ENCODE measurements at regions not wholly inside any gene's neighbourhood (a gene's known extent, or its start where the extent isn't known, plus 50 kb on each side); places are given as distances from the start of the nearest gene placed in this dataset.
"Not testable (repeated sequence)": the region's sequence is repeated elsewhere in the genome, so short reads cannot be mapped to it uniquely, and the experiment has no call there.

GRCh38 chr2:173711816-173712215 lies 253.4 kb downstream of the SP3 start:
- DNase-seq (ENCODE audit: extremely low read depth, low read depth, low spot score), result no peak

DNA sequence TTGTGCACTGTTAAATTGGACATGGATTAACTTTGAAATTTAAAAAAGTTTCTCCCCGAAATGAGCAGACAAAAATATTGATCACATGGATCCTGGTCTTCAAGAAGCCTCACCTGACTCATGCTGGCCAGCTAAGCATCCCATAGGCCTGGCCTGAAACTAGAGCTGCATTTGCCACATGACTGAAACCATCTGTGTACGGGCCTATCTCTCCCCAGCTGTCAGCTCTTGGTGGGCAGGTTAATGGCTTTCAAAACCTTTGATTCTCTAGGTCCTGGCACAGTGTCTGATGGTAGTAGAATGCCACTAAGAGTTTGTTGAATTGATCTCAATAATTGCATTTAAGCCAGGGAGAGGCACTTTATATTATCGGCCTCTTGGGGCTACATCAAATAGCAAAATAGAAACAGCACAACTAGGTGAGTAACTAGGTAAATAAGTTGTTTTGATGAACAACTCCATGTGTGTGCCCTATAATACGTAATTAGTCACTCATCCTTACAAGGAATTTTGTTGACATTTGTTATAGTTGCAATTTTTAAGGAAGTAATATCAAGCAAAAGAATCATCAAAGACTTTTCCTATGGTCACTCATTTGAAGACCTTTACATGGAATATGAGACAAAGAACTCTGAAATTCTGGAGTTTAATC lies 251.1 kb downstream of the SP3 start:
- no peak for DNase-seq (ENCODE audit: extremely low read depth, low read depth, low spot score)

GRCh38 chr2:173715441-173715840 lies 249.7 kb downstream of the SP3 start:
- no peak for DNase-seq (ENCODE audit: extremely low read depth, low read depth, low spot score)

- no peak for DNase-seq (ENCODE audit: extremely low read depth, low read depth, low spot score)
These were observed 248.6 kb downstream of the SP3 start for GRCh38 chr2:173716458-173717052.

GRCh38 chr2:173719471-173719870 lies 245.7 kb downstream of the SP3 start:
- no peak for DNase-seq (ENCODE audit: extremely low read depth, low read depth, low spot score)

GRCh38 chr2:173720306-173720705 lies 244.9 kb downstream of the SP3 start:
- DNase-seq (ENCODE audit: extremely low read depth, low read depth, low spot score), result no peak

DNA sequence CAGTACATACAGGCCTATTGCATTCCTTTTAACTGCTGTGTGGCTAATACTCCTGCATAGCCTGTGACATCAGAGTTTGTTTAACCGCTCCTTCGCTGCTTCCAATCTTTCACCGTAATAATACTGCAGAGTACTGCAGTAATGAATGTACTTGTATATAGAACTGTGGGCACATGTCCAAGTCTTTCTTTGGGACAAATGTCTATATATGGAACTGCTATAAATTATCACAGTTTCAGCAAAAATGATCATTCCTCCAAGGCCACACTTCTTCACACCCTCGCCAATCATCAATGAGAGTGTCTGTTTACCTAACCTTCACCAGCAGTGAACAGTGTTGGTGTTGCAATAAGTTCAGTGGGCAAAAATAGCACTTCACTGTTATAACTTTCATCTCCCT lies 230.4 kb downstream of the SP3 start:
- DNase-seq (ENCODE audit: extremely low read depth, low read depth, low spot score), result no peak

DNA sequence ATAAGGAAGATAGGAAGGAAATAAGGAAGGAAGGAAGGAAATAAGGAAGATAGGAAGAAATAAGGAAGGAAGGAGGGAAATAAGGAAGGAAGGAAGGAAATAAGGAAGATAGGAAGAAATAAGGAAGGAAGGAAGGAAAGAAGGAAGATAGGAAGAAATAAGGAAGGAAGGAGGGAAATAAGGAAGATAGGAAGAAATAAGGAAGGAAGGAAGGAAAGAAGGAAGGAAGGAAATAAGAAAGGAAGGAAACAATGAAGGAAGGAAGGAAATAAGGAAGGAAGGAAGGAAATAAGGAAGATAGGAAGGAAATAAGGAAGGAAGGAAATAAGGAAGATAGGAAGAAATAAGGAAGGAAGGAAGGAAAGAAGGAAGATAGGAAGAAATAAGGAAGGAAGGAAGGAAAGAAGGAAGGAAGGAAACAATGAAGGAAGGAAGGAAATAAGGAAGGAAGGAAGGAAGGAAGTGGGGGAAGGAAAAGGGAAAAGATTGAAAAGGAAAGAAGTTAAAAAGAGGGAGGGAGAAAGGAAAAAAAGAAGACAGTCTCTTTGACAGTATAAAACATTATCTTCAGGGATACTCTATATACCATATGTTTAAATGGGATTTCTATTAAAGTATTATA lies 227.1 kb downstream of the SP3 start:
- not testable (repeated sequence) for DNase-seq (ENCODE audit: extremely low read depth, low read depth, low spot score)

GRCh38 chr2:173739006-173739405 lies 226.2 kb downstream of the SP3 start:
- no peak for DNase-seq (ENCODE audit: extremely low read depth, low read depth, low spot score)

GRCh38 chr2:173740639-173741038 lies 224.5 kb downstream of the SP3 start:
- no peak for DNase-seq (ENCODE audit: extremely low read depth, low read depth, low spot score)

GRCh38 chr2:173741759-173742158 lies 223.4 kb downstream of the SP3 start:
- no peak for DNase-seq (ENCODE audit: extremely low read depth, low read depth, low spot score)

DNA sequence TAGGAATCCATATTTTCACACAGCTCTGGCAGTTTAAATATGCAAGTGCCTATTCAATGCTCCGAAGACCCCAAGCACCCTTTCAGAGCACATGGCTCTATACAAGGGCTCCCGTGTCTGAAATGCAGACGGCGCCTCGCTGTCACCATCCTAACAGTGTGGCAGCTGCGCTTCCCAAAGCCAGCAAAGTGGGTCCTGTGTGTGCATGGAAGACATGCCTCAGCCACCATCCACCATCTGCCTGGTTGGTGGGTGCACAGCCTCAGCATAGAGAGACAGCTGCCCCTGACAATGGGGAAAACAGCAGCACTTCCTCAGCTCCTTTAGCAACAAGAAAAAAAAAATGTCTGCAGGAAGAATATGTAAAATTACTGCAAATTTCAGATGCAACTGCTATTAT lies 218.1 kb downstream of the SP3 start:
- no peak for DNase-seq (ENCODE audit: extremely low read depth, low read depth, low spot score)

DNA sequence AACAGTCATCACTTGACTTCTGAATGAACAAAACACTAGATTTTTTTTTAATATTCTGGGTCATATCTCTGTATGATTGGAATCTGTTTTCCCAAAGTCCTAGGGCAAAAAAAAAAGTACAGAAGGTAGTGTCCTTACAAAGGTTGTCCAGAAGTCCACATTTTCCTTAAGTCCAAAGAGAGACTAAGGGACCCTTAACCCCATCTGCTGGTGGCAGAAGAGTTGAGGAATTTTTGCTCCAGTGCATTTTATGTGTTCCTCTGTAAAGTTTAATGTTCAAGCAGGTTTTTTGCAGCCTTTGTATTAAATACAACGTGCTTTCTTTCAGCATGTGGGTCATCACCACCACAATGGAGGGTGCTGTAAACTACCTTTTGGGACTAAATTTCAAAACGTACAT lies 215.9 kb downstream of the SP3 start:
- DNase-seq (ENCODE audit: extremely low read depth, low read depth, low spot score), result no peak

GRCh38 chr2:173750353-173750801 lies 214.8 kb downstream of the SP3 start:
- DNase-seq (ENCODE audit: extremely low read depth, low read depth, low spot score), result no peak

DNA sequence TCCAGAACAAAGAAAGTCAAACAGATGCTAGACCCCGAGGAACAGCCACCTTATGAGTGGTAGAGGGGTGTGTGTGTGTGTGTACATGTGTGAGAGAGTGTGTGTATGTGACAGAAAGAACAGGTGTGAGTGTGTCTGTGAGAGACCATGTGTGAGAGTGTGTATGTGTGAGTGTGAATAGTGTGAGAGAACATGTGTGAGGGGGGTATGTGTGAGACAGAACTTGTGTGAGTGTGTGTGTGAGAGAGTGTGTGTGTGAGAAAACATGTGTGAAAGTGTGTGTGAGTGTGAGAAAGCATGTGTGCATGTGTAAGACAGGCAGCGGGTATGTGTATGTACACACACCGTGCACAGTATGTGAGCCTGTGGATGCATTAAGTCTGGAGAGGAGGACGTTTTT lies 214.3 kb downstream of the SP3 start:
- no peak for DNase-seq (ENCODE audit: extremely low read depth, low read depth, low spot score)

GRCh38 chr2:173751245-173751975 lies 213.8 kb downstream of the SP3 start:
- no peak for DNase-seq (ENCODE audit: extremely low read depth, low read depth, low spot score)

- DNase-seq (ENCODE audit: extremely low read depth, low read depth, low spot score), result no peak
These were observed 213.0 kb downstream of the SP3 start for GRCh38 chr2:173752152-173752551.

- no peak for DNase-seq (ENCODE audit: extremely low read depth, low read depth, low spot score)
These were observed 211.7 kb downstream of the SP3 start for GRCh38 chr2:173753441-173753840.

- DNase-seq (ENCODE audit: extremely low read depth, low read depth, low spot score), result no peak
These were observed 211.0 kb downstream of the SP3 start for GRCh38 chr2:173754165-173754564.

GRCh38 chr2:173754837-173755236 lies 210.3 kb downstream of the SP3 start:
- no peak for DNase-seq (ENCODE audit: extremely low read depth, low read depth, low spot score)

GRCh38 chr2:173755798-173756197 lies 209.4 kb downstream of the SP3 start:
- no peak for DNase-seq (ENCODE audit: extremely low read depth, low read depth, low spot score)

GRCh38 chr2:173759959-173760358 lies 205.2 kb downstream of the SP3 start:
- no peak for DNase-seq (ENCODE audit: extremely low read depth, low read depth, low spot score)
